IMR-90 (cell line): ENCODE measurements at regions not wholly inside any gene's neighbourhood (a gene's known extent, or its start where the extent isn't known, plus 50 kb on each side); places are given as distances from the start of the nearest gene placed in this dataset.

ENCODE experiments used
- BHLHE40 ChIP-seq: fragments of 150-350 bp; IDR thresholded peaks from 2 replicates; pipeline ENCODE4 v1.6.1; 2016; ENCODE audit warnings: mild to moderate bottlenecking, low read depth, low read length
- MAFK ChIP-seq: IDR thresholded peaks from 2 replicates; pipeline ENCODE4 v1.6.1; 2012; ENCODE audit warnings: low read depth, low read length, improper control_type of control experiment
- POLR2A ChIP-seq: IDR thresholded peaks from 2 replicates; pipeline ENCODE4 v1.6.1; 2012; ENCODE audit warnings: mild to moderate bottlenecking, low read depth, low read length
- RAD21 ChIP-seq: IDR thresholded peaks from 2 replicates; pipeline ENCODE4 v1.6.1; 2012; ENCODE audit warnings: low read length, improper control_type of control experiment
- RCOR1 ChIP-seq: IDR thresholded peaks from 2 replicates; pipeline ENCODE4 v1.6.1; 2012; ENCODE audit warnings: mild to moderate bottlenecking, low read length, improper control_type of control experiment; ENCODE audit not compliant: insufficient replicate concordance
- TF ChIP-seq, protein P1 (sequence below): conservative IDR thresholded peaks from 2 replicates; pipeline ENCODE4 v1.5.1; 2012; ENCODE audit warnings: mild to moderate bottlenecking, low read depth, low read length, improper control_type of control experiment

DNA sequence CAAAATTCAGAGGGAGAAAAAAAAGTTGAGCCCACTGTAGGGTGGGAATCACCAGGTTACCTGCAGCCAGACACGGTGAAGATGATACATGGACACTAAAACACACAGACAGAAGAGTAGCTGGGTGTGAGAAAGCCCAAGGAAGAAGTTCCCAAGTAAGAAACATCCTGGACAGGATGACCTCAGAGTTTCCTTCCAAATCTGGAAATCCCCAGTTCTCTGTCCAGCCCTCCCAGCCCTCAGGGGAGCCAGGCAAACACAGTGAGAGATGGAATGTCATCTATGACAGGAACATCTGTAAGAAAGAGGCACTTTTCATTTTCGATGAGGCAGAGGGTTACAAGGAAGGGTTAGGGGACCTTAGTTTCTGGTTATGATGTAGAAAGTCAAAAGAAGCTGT is 125.1 kb upstream of the LYZL1 start:
- TF ChIP-seq POLR2A (no peak), BHLHE40 (no peak), MAFK (no peak), RAD21 (no peak), RCOR1 (no peak)
- TF ChIP-seq, protein P1, sequence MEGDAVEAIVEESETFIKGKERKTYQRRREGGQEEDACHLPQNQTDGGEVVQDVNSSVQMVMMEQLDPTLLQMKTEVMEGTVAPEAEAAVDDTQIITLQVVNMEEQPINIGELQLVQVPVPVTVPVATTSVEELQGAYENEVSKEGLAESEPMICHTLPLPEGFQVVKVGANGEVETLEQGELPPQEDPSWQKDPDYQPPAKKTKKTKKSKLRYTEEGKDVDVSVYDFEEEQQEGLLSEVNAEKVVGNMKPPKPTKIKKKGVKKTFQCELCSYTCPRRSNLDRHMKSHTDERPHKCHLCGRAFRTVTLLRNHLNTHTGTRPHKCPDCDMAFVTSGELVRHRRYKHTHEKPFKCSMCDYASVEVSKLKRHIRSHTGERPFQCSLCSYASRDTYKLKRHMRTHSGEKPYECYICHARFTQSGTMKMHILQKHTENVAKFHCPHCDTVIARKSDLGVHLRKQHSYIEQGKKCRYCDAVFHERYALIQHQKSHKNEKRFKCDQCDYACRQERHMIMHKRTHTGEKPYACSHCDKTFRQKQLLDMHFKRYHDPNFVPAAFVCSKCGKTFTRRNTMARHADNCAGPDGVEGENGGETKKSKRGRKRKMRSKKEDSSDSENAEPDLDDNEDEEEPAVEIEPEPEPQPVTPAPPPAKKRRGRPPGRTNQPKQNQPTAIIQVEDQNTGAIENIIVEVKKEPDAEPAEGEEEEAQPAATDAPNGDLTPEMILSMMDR = no peak
